B cell (primary cell): ENCODE measurements at regions not wholly inside any gene's neighbourhood (a gene's known extent, or its start where the extent isn't known, plus 50 kb on each side); places are given as distances from the start of the nearest gene placed in this dataset.

Source experiments
- ATAC-seq: fragments of 200-7000 bp; cut with Tn5 transposase; one replicate; pipeline ENCODE4 v1.10.0; 2021; ENCODE audit warnings: low read depth, mild to moderate bottlenecking, moderate number of reproducible peaks, moderate library complexity
- CTCF ChIA-PET: fragments of 350-600 bp; sonication (Branson Sonifier 250); formaldehyde crosslinking; loops from one replicate; lab custom pipeline; 2021; ENCODE audit warnings: antibody characterized with exemption, inconsistent platforms; lab: Charles Lee
- POLR2A ChIA-PET: fragments of 350-600 bp; sonication (Branson Sonifier 250); formaldehyde crosslinking; loops from one replicate; lab custom pipeline; 2021; ENCODE audit warnings: antibody characterized with exemption; lab: Charles Lee
- DNase-seq: peaks from one replicate; pipeline ENCODE4 v3.0.0; 2013
- H2AFZ ChIP-seq: 2 replicates; pipeline ENCODE4 v1.6.1; 2012; ENCODE audit warnings: mild to moderate bottlenecking, low read depth, low read length; ENCODE audit not compliant: insufficient read depth, poor library complexity, severe bottlenecking
- H3K27ac ChIP-seq, 2 donors: 1 replicate in 1 of 2; 2 replicates in 1 of 2; pipeline ENCODE4 v1.5.1; 2012 to 2013; ENCODE audit warnings: low read length in 2 of 2, mild to moderate bottlenecking in 2 of 2, moderate library complexity in 1 of 2
- H3K27me3 ChIP-seq, 4 experiments: fragments of 200-600 bp in 1 of 4; sonication (generic) in 1 of 4; replicated peaks in 1 of 4; 1 replicate in 2 of 4; 2 replicates in 2 of 4; pipeline versions ENCODE4 v1.6.1 to v1.7.0; 2013 to 2016; ENCODE audit warnings: low read length in 3 of 4, mild to moderate bottlenecking in 2 of 4, mixed read lengths in 1 of 4, moderate library complexity in 1 of 4; ENCODE audit not compliant: insufficient read depth in 4 of 4, control insufficient read depth in 3 of 4; ENCODE audit errors: control extremely low read depth in 1 of 4
- H3K36me3 ChIP-seq, 2 experiments: replicated peaks in 1 of 2; 1 replicate in 1 of 2; 2 replicates in 1 of 2; pipeline versions ENCODE4 v1.6.1 to v1.7.1; 2013; ENCODE audit warnings: low read length in 1 of 2; ENCODE audit not compliant: insufficient read depth in 2 of 2, control insufficient read depth in 1 of 2; ENCODE audit errors: control extremely low read depth in 1 of 2, extremely low read depth in 1 of 2
- H3K4me1 ChIP-seq, 2 donors: fragments of 200-600 bp in 1 of 2; sonication (generic) in 1 of 2; 1 replicate in 1 of 2; 2 replicates in 1 of 2; pipeline versions ENCODE4 v1.5.1 to v1.6.1; 2013 to 2017; ENCODE audit warnings: low read length in 2 of 2; ENCODE audit not compliant: control insufficient read depth in 2 of 2, insufficient read depth in 2 of 2
- H3K4me2 ChIP-seq: replicated peaks from 2 replicates; pipeline ENCODE3; 2012; ENCODE audit warnings: mild to moderate bottlenecking, low read depth, low read length; ENCODE audit not compliant: poor library complexity, severe bottlenecking
- H3K4me3 ChIP-seq, 5 experiments: fragments of 200-600 bp in 1 of 5; sonication (generic) in 1 of 5; 1 replicate in 3 of 5; 2 replicates in 2 of 5; pipeline versions ENCODE4 v1.5.1 to v1.7.0; 2011 to 2016; ENCODE audit warnings: low read length in 4 of 5, mild to moderate bottlenecking in 4 of 5, low read depth in 2 of 5, control low read depth in 1 of 5, moderate library complexity in 1 of 5; ENCODE audit not compliant: insufficient read depth in 1 of 5; ENCODE audit errors: control extremely low read depth in 1 of 5, extremely low read depth in 1 of 5
- H3K79me2 ChIP-seq: fragments of 200-600 bp; sonication (generic); one replicate; pipeline ENCODE4 v1.6.0; 2016; ENCODE audit warnings: low read length; ENCODE audit not compliant: control insufficient read depth, insufficient read depth
- H3K9ac ChIP-seq: fragments of 200-600 bp; sonication (generic); 2 replicates; pipeline ENCODE4 v1.6.1; 2017; ENCODE audit warnings: mild to moderate bottlenecking, low read length, moderate library complexity
- H3K9me3 ChIP-seq, 3 donors: one replicate each; pipeline versions ENCODE4 v1.6.1 to v1.7.1; 2013; ENCODE audit warnings: low read length in 2 of 3; ENCODE audit not compliant: control insufficient read depth in 2 of 3, insufficient read depth in 1 of 3; ENCODE audit errors: control extremely low read depth in 1 of 3
- H4K20me1 ChIP-seq: 2 replicates; pipeline ENCODE4 v1.6.0; 2012; ENCODE audit warnings: mild to moderate bottlenecking, low read length; ENCODE audit not compliant: insufficient read depth, control insufficient read depth, poor library complexity, severe bottlenecking
- H3K27ac Mint-ChIP-seq: one replicate; pipeline ENCODE4 v1.8.0; 2021; ENCODE audit warnings: mixed read lengths
- H3K27me3 Mint-ChIP-seq: one replicate; pipeline ENCODE4 v1.8.0; 2021; ENCODE audit warnings: mixed read lengths
- H3K4me1 Mint-ChIP-seq: one replicate; pipeline ENCODE4 v1.8.0; 2021; ENCODE audit warnings: mixed read lengths
- H3K4me3 Mint-ChIP-seq: one replicate; pipeline ENCODE4 v1.8.0; 2021; ENCODE audit warnings: mixed read lengths
- H3K9me3 Mint-ChIP-seq: one replicate; pipeline ENCODE4 v1.8.0; 2022; ENCODE audit warnings: mixed read lengths; ENCODE audit not compliant: insufficient read depth
- CTCF ChIP-seq: fragments of 200-600 bp; IDR thresholded peaks from one replicate; pipeline ENCODE4 v1.8.0; 2022; ENCODE audit warnings: antibody characterized with exemption, mild to moderate bottlenecking
- EZH2 ChIP-seq: IDR thresholded peaks from 2 replicates; pipeline ENCODE4 v1.6.1; 2012; ENCODE audit warnings: borderline replicate concordance, low read depth, mild to moderate bottlenecking, moderate library complexity, low read length; ENCODE audit not compliant: insufficient read depth, poor library complexity, severe bottlenecking
- WGBS: methylation state at CpG from one replicate; pipeline ENCODE4 v1.1.5; 2013; ENCODE audit warnings: missing lambda C conversion rate; ENCODE audit not compliant: insufficient coverage; 5-methylcytosine and 5-hydroxymethylcytosine counted together
- intact Hi-C: fragments of 100-400 bp; cut with micrococcal nuclease; formaldehyde crosslinking; loops from one replicate; pipeline ENCODE4 v1.10.0; 2022

GRCh38 chr2:88870267-88870839 lies 178.9 kb downstream of the RPIA start:
- Histone ChIP-seq H3K27ac (peak overlapping the region; percentile 62 to 72), H3K36me3 (no peaks in the 10 kb centered on the region), H3K79me2 (peaks cover 18% of the 10 kb centered on the region), H3K4me3 (no peak overlapping the region), H3K9me3 (peaks cover 0 to 37% (median 6%) of the 10 kb centered on the region in 3 donors), H4K20me1 (no peaks in the 10 kb centered on the region), H3K27me3 (no peaks in the 10 kb centered on the region), H2AFZ (no peak overlapping the region), H3K9ac (no peak overlapping the region), H3K4me2 (peak overlapping the region; percentile 48), H3K4me1 (peaks cover 14 to 24% of the 10 kb centered on the region in 2 donors)
- ChIA-PET POLR2A (interaction anchor here (1.0 kb wide), 1 partner anchor 37 kb away, joined by 5 read pairs; no protein-coding TSS in a partner anchor), CTCF (interaction anchor here (0.6 to 8.1 kb wide), 5 partner anchors 10 to 976 kb away, joined by 3 to 93 read pairs (median 5); no protein-coding TSS in a partner anchor)
- TF ChIP-seq EZH2 (no peak), CTCF (peak; percentile 39)
- DNase-seq (no peak), ATAC-seq (no peak)
- intact Hi-C loops = no loop called here
- Mint-ChIP-seq H3K9me3 (no peaks in the 10 kb centered on the region), H3K4me1 (peaks cover 36% of the 10 kb centered on the region), H3K27me3 (no peaks in the 10 kb centered on the region), H3K27ac (peak overlapping the region; percentile 82), H3K4me3 (peak overlapping the region; percentile 34)
- WGBS = no CpG with 5 or more reads among the region's 2 CpGs

GRCh38 chr2:88871336-88871735 lies 179.9 kb downstream of the RPIA start:
- Histone ChIP-seq H3K36me3 (no peaks in the 10 kb centered on the region), H3K79me2 (peaks cover 12% of the 10 kb centered on the region), H2AFZ (no peak overlapping the region), H3K4me2 (peak overlapping the region; percentile 48), H3K9ac (no peak overlapping the region), H3K9me3 (peaks cover 0 to 31% (median 9%) of the 10 kb centered on the region in 3 donors), H3K27me3 (no peaks in the 10 kb centered on the region), H3K27ac (peak overlapping the region; percentile 56 to 72), H4K20me1 (no peaks in the 10 kb centered on the region), H3K4me3 (no peak overlapping the region), H3K4me1 (peaks cover 14 to 24% of the 10 kb centered on the region in 2 donors)
- no peak for ATAC-seq
- 38% methylated on average over 1 of the region's 5 CpGs for WGBS
- ChIA-PET CTCF (interaction anchor here (0.6 to 8.1 kb wide), 4 partner anchors 9 to 975 kb away, joined by 3 to 93 read pairs (median 7); no protein-coding TSS in a partner anchor), POLR2A (no interaction called here)
- Mint-ChIP-seq H3K4me3 (no peak overlapping the region), H3K4me1 (peaks cover 36% of the 10 kb centered on the region), H3K27ac (peak overlapping the region; percentile 85), H3K9me3 (no peaks in the 10 kb centered on the region), H3K27me3 (no peaks in the 10 kb centered on the region)
- no peak for TF ChIP-seq EZH2
- no peak for TF ChIP-seq CTCF
- intact Hi-C loops = no loop called here
- DNase-seq = peak; percentile 32
